ENCODE measurements at regions not wholly inside any gene's neighbourhood (a gene's known extent, or its start where the extent isn't known, plus 50 kb on each side); places are given as distances from the start of the nearest gene placed in this dataset.

- no peak overlapping the region for H2BK5ac ChIP-seq (ENCODE audit: insufficient read length, low read length)
- H3K27ac Mint-ChIP-seq = 0 out of 7 replicates have a peak overlapping the region, but pooled peaks of 1 of the 3 experiments have one; percentile 18
- no peak overlapping the region for H4K5ac ChIP-seq (ENCODE audit: insufficient read length, low read depth, low read length)
- H3K27me3 Mint-ChIP-seq (ENCODE audit: low read depth) = no peaks in the 10 kb centered on the region
- H3K23me2 ChIP-seq (ENCODE audit: insufficient read length, low read depth, low read length, poor library complexity, severe bottlenecking) = no peaks in the 10 kb centered on the region
- no peak overlapping the region for H3K27ac ChIP-seq (ENCODE audit: insufficient read length, low read depth, low read length)
- no peak overlapping the region for H3K9ac ChIP-seq (ENCODE audit: extremely low read depth, insufficient read length, low read length)
- H4K8ac ChIP-seq (replicated peaks; ENCODE audit: insufficient read length, low read depth, low read length) = no peak overlapping the region
- no peak overlapping the region for H3K4me3 Mint-ChIP-seq
- no peak overlapping the region for H3K56ac ChIP-seq (ENCODE audit: insufficient read length, low read depth, low read length)
- no peaks in the 10 kb centered on the region for H3K9me3 Mint-ChIP-seq
- no peak overlapping the region for H2AFZ ChIP-seq (ENCODE audit: low read length)
- no peak for TF ChIP-seq CTCF (conservative IDR thresholded peaks at IDR 0.05)
- H3K27me3 ChIP-seq (ENCODE audit: insufficient read depth, low read length) = no peaks in the 10 kb centered on the region
- H3K36me3 Mint-ChIP-seq (ENCODE audit: insufficient read depth in 1 of 3, low read depth in 3 of 3) = no peaks in the 10 kb centered on the region
- no peak overlapping the region for H2AK5ac ChIP-seq (ENCODE audit: insufficient read length, low read length)
- no peak overlapping the region for H2BK15ac ChIP-seq (ENCODE audit: low read depth, low read length)
- H3K4me1 ChIP-seq (ENCODE audit: insufficient read depth, low read length) = peaks cover 2% of the 10 kb centered on the region
- H3K14ac ChIP-seq (ENCODE audit: insufficient read depth, low read length) = no peak overlapping the region
- H3K23ac ChIP-seq (ENCODE audit: insufficient read length, low read depth, low read length) = no peak overlapping the region
- no peak overlapping the region for H3K4me2 ChIP-seq (ENCODE audit: insufficient read depth, insufficient read length, low read length)
- no peak overlapping the region for H3K4ac ChIP-seq (ENCODE audit: low read depth, low read length)
- H3K79me2 ChIP-seq (ENCODE audit: insufficient read depth, low read length) = no peaks in the 10 kb centered on the region
- no peak overlapping the region for H2BK120ac ChIP-seq (ENCODE audit: low read depth, low read length, poor library complexity, severe bottlenecking)
- no peak overlapping the region for H2BK12ac ChIP-seq (ENCODE audit: insufficient read length, low read depth, low read length)
- H3K18ac ChIP-seq (ENCODE audit: insufficient read length, low read depth, low read length) = no peak overlapping the region
- DNase-seq = no peak
- H2BK20ac ChIP-seq (ENCODE audit: low read depth, low read length, poor library complexity, severe bottlenecking) = no peak overlapping the region
- peaks cover 31% of the 10 kb centered on the region in 2 experiments for H3K4me1 Mint-ChIP-seq
- no peaks in the 10 kb centered on the region for H3K79me1 ChIP-seq (ENCODE audit: insufficient read depth, low read depth, low read length, poor library complexity, severe bottlenecking)
- no CpG with 5 or more reads among the region's 2 CpGs for WGBS (ENCODE audit: extremely low coverage, insufficient read length, low lambda C conversion rate)
- H4K91ac ChIP-seq (ENCODE audit: insufficient read length, low read depth, low read length) = no peak overlapping the region
- no peaks in the 10 kb centered on the region for H3K9me3 ChIP-seq (ENCODE audit: control insufficient read depth, low read depth, low read length)
- no peak overlapping the region for H3T11ph ChIP-seq (ENCODE audit: low read length)
- H4K20me1 ChIP-seq (ENCODE audit: control insufficient read depth, insufficient read depth, insufficient read length) = no peaks in the 10 kb centered on the region
Observed at GRCh38 chr13:50589651-50590054, 253.8 kb downstream of the DLEU7 start.

All from H9 (cell line).